ENCODE measurements at regions not wholly inside any gene's neighbourhood (a gene's known extent, or its start where the extent isn't known, plus 50 kb on each side); places are given as distances from the start of the nearest gene placed in this dataset.

DNA sequence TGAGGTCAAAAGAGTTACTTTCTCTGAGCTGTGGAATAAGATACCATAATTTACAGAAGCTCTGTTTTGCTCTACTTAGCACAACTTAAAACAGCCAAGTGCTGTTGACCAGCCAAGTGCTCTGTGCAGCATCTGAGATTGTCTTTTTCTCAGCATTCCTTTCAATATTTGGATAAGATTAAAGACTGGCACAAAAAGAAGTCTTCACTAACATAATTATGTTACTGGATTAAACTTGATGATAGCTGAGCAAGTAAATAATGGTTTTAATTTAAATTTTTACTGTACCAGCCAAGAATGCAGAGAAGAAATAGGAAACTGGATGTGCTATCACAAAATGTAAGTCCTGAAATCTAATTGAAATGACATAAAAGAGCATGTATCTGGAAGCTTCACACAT is 60.4 kb downstream of the NPY2R start:
- Histone ChIP-seq H3K27ac (ENCODE audit: low read depth in 1 of 2, low read length in 1 of 2) (no peak overlapping the region), H3K4me1 (ENCODE audit: control insufficient read depth in 5 of 5, insufficient read depth in 5 of 5, low read length in 5 of 5) (no peaks in the 10 kb centered on the region), H3K36me3 (ENCODE audit: control insufficient read depth in 4 of 4, insufficient read depth in 4 of 4, low read length in 4 of 4) (no peaks in the 10 kb centered on the region), H3K9ac (ENCODE audit: insufficient read depth in 1 of 2, low read length in 2 of 2) (no peak overlapping the region), H3K4me3 (no peak overlapping the region), H3K27me3 (ENCODE audit: control insufficient read depth in 3 of 3, insufficient read depth in 3 of 3, low read length in 2 of 3) (no peaks in the 10 kb centered on the region), H3K9me3 (ENCODE audit: control insufficient read depth in 4 of 4, insufficient read depth in 3 of 4, low read length in 3 of 4) (peaks cover 0 to 4% (median 0%) of the 10 kb centered on the region in 4 donors)
- ATAC-seq (ENCODE audit: insufficient read depth, low FRiP score), result no peak
- no peak for DNase-seq
- TF ChIP-seq, protein P1, sequence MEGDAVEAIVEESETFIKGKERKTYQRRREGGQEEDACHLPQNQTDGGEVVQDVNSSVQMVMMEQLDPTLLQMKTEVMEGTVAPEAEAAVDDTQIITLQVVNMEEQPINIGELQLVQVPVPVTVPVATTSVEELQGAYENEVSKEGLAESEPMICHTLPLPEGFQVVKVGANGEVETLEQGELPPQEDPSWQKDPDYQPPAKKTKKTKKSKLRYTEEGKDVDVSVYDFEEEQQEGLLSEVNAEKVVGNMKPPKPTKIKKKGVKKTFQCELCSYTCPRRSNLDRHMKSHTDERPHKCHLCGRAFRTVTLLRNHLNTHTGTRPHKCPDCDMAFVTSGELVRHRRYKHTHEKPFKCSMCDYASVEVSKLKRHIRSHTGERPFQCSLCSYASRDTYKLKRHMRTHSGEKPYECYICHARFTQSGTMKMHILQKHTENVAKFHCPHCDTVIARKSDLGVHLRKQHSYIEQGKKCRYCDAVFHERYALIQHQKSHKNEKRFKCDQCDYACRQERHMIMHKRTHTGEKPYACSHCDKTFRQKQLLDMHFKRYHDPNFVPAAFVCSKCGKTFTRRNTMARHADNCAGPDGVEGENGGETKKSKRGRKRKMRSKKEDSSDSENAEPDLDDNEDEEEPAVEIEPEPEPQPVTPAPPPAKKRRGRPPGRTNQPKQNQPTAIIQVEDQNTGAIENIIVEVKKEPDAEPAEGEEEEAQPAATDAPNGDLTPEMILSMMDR (IDR thresholded peaks at IDR 0.05; ENCODE audit: control extremely low read depth, extremely low read depth), result no peak

DNA sequence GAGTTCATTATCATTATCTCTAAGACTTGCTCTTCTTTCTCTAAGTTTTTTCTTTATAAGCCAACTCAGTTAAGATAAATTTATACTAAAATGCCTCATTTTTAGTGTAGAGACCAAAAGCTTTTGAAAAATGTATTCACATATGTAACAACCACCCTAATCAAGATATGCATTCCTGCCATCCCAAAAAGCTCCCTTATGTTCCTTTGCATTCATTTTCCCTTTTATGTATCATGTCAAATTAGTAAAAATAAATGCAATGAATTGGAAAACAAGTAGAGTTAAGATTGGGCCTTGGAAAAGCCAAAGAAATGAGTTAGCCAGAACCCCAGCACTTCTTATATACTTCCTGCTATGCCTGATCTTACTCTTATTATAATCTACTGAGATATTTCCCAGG is 62.2 kb downstream of the NPY2R start:
- TF ChIP-seq, protein P1 (IDR thresholded peaks at IDR 0.05; ENCODE audit: control extremely low read depth, extremely low read depth), result no peak
- no peaks in the 10 kb centered on the region for H3K36me3 ChIP-seq (ENCODE audit: control insufficient read depth in 4 of 4, insufficient read depth in 4 of 4, low read length in 4 of 4)
- no peaks in the 10 kb centered on the region for H3K4me1 ChIP-seq (ENCODE audit: control insufficient read depth in 5 of 5, insufficient read depth in 5 of 5, low read length in 5 of 5)
- no peak overlapping the region for H3K4me3 ChIP-seq
- H3K9me3 ChIP-seq (ENCODE audit: control insufficient read depth in 4 of 4, insufficient read depth in 3 of 4, low read length in 3 of 4), result peaks cover 0 to 4% (median 0%) of the 10 kb centered on the region in 4 donors
- no peak overlapping the region for H3K9ac ChIP-seq (ENCODE audit: insufficient read depth in 1 of 2, low read length in 2 of 2)
- no peak overlapping the region for H3K27ac ChIP-seq (ENCODE audit: low read depth in 1 of 2, low read length in 1 of 2)
- DNase-seq (no peak), ATAC-seq (ENCODE audit: insufficient read depth, low FRiP score) (no peak)
- no peaks in the 10 kb centered on the region for H3K27me3 ChIP-seq (ENCODE audit: control insufficient read depth in 3 of 3, insufficient read depth in 3 of 3, low read length in 2 of 3)

DNA sequence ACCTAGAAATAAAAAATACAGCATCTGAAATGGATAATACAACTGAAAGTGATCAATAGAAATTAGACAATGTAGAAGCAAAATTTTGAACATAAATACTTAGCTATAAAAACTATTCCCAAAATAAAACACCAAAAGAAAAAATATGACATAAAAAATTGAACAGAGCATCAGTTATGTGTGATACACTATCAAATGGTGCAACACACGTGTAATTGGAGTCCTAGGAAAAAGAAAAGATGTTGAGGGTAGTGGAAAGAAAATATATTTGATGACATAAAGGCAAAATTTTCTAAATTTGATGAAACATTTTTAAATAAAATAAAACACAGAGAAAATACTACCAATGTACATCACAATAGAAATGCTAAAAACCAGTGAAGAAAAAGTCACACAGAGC is 63.1 kb downstream of the NPY2R start:
- H3K4me3 ChIP-seq, result no peak overlapping the region
- WGBS, 2 donors, result 65 to 68% methylated on average over 1 of the region's 1 CpG
- DNase-seq (peak in 1 of 3 donors; percentile 8), ATAC-seq (ENCODE audit: insufficient read depth, low FRiP score) (no peak)
- H3K27me3 ChIP-seq (ENCODE audit: control insufficient read depth in 3 of 3, insufficient read depth in 3 of 3, low read length in 2 of 3), result no peaks in the 10 kb centered on the region
- no peaks in the 10 kb centered on the region for H3K4me1 ChIP-seq (ENCODE audit: control insufficient read depth in 5 of 5, insufficient read depth in 5 of 5, low read length in 5 of 5)
- TF ChIP-seq, protein P1 (IDR thresholded peaks at IDR 0.05; ENCODE audit: control extremely low read depth, extremely low read depth), result no peak
- H3K36me3 ChIP-seq (ENCODE audit: control insufficient read depth in 4 of 4, insufficient read depth in 4 of 4, low read length in 4 of 4), result no peaks in the 10 kb centered on the region
- H3K9me3 ChIP-seq (ENCODE audit: control insufficient read depth in 4 of 4, insufficient read depth in 3 of 4, low read length in 3 of 4), result peaks cover 0 to 4% (median 0%) of the 10 kb centered on the region in 4 donors
- H3K9ac ChIP-seq (ENCODE audit: insufficient read depth in 1 of 2, low read length in 2 of 2), result no peak overlapping the region
- H3K27ac ChIP-seq (ENCODE audit: low read depth in 1 of 2, low read length in 1 of 2), result no peak overlapping the region

DNA sequence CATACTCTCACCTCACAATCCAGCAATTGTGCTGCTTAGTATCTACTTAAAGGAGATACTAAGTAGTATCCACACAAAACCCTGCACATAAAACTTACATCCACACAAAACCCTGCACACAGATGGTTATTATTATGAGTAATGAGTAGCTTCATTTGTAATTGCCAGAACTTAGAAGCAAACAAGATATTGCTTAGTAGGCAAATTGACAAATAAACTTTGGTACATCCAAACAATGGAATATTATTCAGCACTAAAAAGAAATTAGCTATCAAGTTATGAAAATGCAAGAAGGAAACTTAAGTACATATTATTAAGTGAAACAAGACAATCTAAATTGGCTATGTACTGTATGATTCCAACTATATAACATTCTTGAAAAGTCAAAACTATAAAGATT is 80.6 kb downstream of the NPY2R start:
- H3K27me3 ChIP-seq (ENCODE audit: control insufficient read depth in 3 of 3, insufficient read depth in 3 of 3, low read length in 2 of 3), result no peaks in the 10 kb centered on the region
- ATAC-seq (ENCODE audit: insufficient read depth, low FRiP score), result no peak
- TF ChIP-seq, protein P1 (IDR thresholded peaks at IDR 0.05; ENCODE audit: control extremely low read depth, extremely low read depth), result no peak
- no peak overlapping the region for H3K4me3 ChIP-seq
- no peak overlapping the region for H3K9ac ChIP-seq (ENCODE audit: insufficient read depth in 1 of 2, low read length in 2 of 2)
- no peaks in the 10 kb centered on the region for H3K36me3 ChIP-seq (ENCODE audit: control insufficient read depth in 4 of 4, insufficient read depth in 4 of 4, low read length in 4 of 4)
- H3K9me3 ChIP-seq (ENCODE audit: control insufficient read depth in 4 of 4, insufficient read depth in 3 of 4, low read length in 3 of 4), result no peaks in the 10 kb centered on the region
- no peak for DNase-seq
- no peaks in the 10 kb centered on the region for H3K4me1 ChIP-seq (ENCODE audit: control insufficient read depth in 5 of 5, insufficient read depth in 5 of 5, low read length in 5 of 5)
- H3K27ac ChIP-seq (ENCODE audit: low read depth in 1 of 2, low read length in 1 of 2), result no peak overlapping the region

All from lung (tissue), 11 donors.